Stimulated activated CD4-positive, alpha-beta T cell treated with anti-CD3 and anti-CD28 coated beads, Interleukin-1b, Interleukin-23, amount 100 ng/mL, for 1 hour (primary cell): ENCODE measurements at regions not wholly inside any gene's neighbourhood (a gene's known extent, or its start where the extent isn't known, plus 50 kb on each side); places are given as distances from the start of the nearest gene placed in this dataset.

ENCODE experiments used
- DNase-seq, 2 donors: peaks; one replicate each; pipeline ENCODE4 v3.0.0-alpha.2; 2020; ENCODE audit warnings: low read depth in 2 of 2

DNA sequence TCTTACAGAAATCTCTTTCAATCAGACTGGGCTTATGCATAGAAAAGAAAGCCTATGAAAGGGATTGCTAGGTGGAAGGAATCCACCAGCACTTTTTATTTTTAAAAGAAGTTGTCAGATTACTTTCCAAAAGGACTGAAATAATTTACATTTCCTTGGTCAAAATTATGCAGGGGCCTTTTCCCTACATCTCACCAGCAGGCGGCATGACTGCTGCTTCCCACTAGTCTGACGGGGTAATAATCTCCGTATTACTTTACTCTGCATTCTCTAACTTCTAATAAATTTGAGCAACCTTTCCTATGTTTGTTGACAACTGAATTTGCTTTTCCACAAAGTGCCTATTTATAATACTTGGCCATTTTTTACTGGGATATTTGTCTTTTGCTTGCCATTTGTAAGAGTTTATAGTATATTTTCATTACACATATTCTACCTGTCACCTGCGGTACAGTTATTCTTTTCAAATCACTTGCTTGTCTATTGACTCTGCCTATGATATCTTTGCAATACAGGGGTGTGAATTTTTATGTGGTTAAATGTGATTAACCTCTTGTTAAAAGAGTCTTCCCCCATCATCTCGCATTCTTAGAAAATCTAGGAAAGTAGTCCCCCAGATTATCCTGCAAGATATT lies 51.9 kb upstream of the USP47 start:
- DNase-seq: no peak

DNA sequence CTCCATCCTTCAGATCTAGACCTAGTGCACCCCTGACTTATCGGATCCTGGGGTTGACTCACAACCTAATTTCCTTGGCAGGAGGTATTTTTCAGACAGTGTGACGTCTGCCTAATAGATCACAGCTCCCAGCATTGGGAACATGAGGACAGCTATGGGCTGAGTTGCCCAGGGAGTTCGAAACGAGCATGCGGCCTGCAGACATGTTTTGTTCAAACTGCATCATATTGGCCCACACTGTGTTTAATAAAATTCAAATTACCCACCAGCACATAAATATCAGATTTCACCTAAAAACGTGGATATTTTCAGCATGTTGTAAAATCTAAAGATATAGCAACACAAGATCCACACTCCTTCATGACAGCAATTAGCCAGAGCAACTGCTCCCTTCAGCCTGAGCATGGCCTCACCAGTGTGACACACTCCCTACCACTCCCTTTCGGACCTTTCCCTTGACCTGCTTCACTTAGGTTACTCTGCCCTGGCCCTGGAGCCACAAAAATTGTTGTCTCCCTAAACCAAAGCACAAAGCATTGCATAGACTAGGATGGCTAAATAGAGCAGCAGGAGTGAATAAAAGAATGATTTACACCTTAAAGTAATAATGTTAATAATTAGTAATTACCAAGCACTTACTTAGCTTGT lies 53.6 kb upstream of the USP47 start:
- DNase-seq: no peak

DNA sequence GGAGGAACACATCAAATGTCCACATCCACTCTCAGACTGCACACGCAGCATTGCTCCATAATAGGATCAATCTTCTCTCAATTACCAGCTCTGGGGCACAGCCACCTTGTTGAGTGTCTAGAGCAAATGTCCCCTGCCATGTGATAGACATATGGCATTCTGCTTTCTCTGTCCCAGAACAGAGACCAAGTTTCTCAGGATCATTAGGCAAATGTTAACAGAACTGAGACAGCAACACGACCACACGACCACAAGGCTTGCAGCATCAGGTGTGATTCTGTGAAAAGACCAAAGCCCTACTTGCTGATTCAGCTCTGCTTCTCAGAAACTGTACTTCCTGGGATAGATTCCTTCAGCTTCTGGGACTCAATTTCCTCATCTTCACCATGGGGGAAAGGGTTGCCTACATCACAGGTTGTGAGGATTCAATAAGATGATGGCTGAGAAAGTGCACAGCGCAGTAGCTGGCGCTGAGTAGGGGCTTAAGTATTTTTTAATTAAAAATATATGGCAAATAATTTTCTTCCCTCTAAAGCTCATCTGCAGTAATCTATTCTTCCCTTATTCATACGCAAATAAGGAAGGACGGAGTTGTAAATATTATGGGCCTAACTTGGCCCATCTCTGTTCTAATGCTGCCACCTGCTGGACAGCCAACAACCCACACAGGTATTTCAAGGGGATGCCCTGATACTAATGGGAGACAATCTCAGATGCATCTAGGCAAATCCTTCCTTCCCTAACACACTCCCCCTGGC lies 54.3 kb upstream of the USP47 start:
- DNase-seq: peak; percentile 36 to 46

- no peak for DNase-seq
Observed at GRCh38 chr11:11786771-11787170, 55.0 kb upstream of the USP47 start.

GRCh38 chr11:11786234-11786633 lies 55.5 kb upstream of the USP47 start:
- no peak for DNase-seq

DNA sequence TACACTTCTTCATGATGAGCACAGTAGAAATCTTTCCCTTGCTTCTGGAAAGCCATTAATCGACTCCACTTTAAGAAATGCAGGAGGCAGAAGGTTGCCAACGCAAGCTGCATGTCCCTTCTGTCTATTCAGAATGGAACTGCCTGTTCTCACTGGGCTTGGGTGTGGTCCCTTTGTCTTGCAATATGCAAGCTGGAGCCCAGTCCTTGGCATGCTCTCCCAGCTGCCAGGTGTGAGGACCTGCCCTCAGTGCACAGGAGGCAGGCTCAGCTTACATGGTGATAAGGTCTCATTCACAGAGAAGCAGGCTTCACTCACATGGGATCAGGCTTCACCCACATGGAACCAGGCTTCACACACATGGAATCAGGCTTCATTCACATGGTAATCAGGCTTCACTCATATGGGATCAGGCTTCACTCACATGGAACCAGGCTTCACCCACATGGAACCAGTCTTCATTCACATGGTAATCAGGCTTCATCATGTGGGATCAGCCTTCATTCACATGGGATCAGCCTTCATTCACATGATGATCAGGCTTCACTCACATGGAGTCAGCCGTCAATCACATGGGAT lies 59.2 kb upstream of the USP47 start:
- DNase-seq: no peak

DNA sequence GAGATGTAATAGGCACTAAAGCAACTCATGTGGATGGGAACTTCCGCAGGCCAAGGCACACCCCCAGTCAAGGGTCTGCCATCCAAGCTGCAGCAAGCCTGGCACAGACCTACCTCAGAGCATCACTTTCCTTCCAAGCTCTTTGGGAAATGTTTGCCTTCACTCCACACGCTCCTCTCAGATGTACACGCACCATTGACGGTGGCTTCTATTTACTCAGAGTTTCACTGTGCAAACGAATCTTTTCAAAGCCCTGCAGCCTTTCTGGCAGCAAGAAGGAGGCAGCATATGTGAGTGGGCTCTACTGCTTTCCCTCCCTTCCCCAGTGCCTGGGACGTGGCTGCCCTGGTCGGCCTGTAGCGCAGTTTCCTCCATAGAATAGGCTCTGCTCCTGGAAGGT lies 60.9 kb upstream of the USP47 start:
- no peak for DNase-seq

GRCh38 chr11:11779975-11780374 lies 61.8 kb upstream of the USP47 start:
- no peak for DNase-seq

DNA sequence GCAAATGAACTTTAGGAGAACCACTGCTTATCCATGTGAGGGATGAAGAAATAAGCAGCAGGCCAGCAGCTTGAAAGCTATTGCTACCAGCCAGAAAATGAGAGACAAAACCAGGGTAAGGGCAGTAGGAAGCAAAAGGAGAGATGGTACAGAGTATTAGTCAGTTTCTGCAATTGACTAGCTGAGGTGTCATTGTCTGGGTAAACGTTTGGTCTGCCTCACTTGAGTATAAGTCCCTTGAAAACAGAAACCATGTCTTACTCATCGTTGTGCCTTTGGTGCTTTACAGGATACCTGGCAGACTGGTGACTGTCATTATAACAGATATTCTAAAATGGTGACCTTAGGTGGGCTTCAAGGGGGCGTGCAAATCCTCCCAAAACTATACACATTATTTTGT lies 63.9 kb upstream of the USP47 start:
- no peak for DNase-seq

DNA sequence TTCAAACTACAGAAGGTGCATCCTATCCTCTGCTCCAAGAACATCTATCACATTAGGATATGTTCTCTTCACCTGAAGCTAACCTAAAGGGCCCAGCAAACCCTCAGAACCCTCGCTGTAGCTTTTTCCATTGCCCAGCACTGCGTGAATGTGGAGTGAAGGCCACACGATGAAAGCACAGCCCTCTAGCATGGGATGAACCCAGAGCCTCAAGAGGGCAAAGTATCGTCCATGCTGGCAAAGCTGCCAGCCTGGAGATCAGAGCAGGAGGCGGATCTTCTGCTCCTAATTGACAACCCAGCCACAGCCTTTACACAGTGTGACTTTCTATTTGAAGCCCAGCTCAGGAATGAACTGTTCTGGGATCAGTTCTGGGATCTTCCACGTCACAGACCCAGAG lies 65.1 kb upstream of the USP47 start:
- no peak for DNase-seq

GRCh38 chr11:11774928-11775327 lies 66.8 kb upstream of the USP47 start:
- no peak for DNase-seq

DNA sequence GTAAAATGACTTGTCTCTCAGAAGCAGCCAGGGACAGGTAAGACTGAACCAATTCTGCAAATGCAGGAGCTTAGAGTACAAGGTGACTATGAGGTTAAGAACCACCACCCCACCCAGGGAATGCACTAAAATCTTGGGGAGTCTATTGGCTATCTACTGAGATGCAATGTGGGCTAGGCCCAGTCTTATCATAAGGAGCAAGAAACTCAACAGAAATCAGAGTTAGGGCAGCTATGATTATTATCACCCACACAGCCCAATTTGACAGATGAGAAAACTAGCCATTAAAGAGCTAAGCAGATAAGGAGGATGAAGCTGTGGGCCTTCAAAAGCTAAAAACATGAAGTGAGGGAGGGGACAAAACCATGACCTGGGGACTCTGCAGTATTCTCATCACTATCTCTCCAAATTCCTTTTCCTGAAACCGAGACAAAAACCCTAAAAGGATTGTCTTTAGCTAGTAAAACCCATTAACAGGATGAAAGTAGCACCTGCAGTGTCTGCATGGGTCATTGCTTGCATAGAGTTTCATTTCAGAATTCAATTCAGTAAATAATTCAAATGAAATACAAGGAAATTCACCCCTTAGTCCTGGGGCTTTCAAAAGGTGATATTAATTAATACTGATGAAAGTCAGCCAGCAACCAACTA lies 68.8 kb upstream of the USP47 start:
- no peak for DNase-seq

- no peak for DNase-seq
Observed at GRCh38 chr11:11770921-11771486, 70.8 kb upstream of the USP47 start.

DNA sequence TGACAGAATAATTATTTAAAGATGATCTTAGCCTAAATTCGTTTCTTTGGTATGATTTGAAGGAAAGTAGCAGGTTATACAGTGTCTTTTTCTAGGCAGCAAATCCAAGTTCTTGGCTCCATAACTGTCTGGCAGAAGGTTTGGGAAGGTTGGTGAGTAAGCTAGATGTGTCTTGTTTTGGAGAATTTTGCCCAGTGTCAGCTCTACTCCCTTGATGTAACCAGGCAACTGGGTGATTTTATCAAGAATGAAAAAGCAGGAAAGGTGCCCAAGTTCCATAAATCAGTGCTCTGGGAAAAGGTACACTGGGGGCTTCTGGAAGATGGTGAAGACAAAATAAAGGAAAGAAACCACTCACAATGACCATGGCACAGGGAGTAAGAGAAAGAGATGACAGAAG lies 71.5 kb upstream of the USP47 start:
- DNase-seq: no peak

DNA sequence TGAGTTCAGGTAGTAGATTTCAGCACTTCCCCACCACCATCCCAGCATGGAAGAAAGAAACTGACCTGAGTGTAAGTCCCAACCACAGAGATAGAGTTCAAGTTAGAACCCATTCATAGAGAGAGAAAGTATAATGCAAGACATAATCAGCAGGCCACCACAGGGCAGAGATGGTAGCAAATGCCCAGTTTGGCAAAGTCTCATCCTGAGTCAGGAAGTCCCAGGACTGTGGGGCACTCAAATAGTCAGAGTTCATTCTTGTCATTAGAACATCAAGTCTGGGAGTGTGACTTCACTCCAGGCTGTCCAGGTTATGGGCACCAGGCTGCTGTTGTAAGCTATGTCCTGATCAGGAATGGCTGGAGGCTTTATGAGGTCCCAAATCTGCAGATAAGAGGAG lies 72.0 kb upstream of the USP47 start:
- no peak for DNase-seq

DNA sequence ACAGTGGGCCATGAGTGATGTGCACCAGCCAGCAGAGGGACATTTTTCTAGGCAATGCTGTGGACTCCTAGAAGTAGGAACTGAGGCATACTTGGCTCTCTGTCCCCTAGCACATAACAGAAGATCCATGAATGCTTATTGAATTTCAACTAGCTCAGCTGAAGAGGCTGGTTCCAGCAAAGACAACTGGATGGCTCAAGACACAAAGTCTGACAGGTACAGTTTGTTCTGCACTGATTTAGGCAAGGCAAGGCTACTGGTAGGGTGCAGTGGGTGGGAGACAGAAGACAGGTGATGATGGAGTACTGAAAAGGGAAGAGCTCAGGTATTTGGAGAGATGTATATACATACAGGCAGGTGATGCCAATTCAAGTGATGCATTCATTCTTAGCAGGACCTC lies 72.4 kb upstream of the USP47 start:
- no peak for DNase-seq

GRCh38 chr11:11764423-11764803 lies 77.4 kb upstream of the USP47 start:
- no peak for DNase-seq

DNA sequence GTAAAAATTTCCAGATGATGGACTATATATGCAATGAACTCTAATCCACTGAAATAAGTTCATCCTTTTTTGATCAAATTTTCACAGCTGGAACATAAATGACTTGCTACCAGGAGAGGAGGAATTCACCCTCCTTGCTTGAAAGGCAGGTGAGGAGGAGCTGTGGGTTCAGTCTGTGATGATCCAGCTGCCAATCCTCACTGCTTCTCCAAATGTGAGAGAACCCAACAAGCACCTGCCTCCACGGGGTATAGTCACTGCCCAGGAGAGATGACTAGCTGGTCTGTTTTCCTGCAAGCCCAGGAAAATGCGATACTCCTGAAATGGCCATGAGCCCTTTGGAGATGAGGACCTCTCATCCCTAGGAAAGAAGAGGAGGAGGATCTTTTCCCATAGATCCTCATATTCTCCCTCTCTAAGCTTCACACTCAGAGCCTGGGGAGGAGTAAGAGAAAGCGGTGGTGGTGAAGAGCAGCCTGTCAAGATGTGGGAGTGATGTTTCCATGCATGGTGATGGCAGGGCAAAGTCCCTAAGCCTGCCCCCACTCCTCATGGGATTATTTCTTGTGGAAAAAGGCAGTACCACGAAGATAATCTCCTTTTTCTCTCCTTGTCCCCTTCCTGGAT lies 77.9 kb upstream of the USP47 start:
- DNase-seq: no peak

DNA sequence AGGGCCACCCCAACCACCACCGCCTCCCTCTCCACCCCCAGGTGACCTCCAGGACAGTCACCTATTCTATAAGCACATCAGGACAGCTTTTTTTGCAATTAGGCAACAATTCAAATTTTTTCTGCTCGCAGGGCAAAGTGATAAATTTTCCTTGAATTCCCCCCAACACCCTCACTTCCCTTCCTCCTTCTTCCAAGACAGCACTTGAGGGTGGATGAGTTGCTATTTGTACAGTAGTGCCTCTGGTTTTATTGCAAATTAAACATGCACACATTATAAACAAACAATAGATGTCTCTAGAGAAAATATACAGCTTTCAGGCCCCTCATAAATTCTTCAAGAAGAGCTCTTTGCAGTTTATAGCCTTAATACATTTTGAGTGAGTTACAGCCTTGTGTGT lies 80.9 kb upstream of the USP47 start:
- no peak for DNase-seq

GRCh38 chr11:11758603-11759196 lies 83.1 kb upstream of the USP47 start:
- no peak for DNase-seq

- no peak for DNase-seq
Observed at GRCh38 chr11:11757909-11758308, 83.9 kb upstream of the USP47 start.
